Right kidney (tissue), 1 donor: ENCODE measurements at regions not wholly inside any gene's neighbourhood (a gene's known extent, or its start where the extent isn't known, plus 50 kb on each side); places are given as distances from the start of the nearest gene placed in this dataset.

Experiments used
- DNase-seq: peaks from one replicate; pipeline ENCODE4 v3.0.0-alpha.2; 2016

DNA sequence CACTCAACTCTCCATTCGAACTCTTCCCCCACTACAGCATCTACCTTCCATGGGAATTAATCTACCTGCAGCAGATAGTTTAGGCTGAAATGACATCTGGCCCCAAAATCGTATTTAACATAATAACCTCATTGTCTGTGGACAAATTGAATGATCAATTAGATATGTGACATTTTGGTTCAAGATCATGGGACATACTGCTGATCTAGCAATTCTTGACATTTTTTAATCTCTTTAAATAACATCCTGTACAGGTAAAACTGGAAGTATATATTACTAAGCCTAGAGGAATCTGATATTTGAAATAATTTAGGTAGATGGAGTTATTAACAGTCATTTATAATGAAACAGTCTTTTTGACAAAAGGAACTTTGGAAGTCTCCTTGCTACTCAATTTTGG is 702.5 kb downstream of the NLGN4X start:
- no peak for DNase-seq

GRCh38 chrX:5490786-5491563 is 737.7 kb downstream of the NLGN4X start:
- no peak for DNase-seq

- no peak for DNase-seq
Measured at GRCh38 chrX:5474282-5474681, 754.4 kb downstream of the NLGN4X start.

GRCh38 chrX:5458300-5458842 is 770.3 kb downstream of the NLGN4X start:
- no peak for DNase-seq

DNA sequence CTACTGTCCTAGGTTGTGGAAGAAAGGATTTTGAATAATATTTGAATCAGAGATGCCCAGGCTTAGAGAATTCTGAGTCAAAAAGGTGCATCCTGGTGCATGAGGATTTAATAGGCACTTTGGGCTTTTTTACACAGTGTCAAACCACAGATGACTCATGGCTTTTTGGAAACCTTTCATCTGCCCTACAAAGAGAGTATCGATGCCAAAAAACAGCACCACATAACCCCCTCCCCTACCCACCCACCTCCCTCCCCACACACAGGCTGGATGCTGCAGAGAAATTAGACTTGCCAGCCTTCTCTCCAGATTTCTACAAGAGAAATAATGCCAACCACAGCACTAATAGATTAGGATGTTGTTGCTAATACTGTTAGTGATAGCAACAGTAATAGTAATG is 779.3 kb downstream of the NLGN4X start:
- no peak for DNase-seq

DNA sequence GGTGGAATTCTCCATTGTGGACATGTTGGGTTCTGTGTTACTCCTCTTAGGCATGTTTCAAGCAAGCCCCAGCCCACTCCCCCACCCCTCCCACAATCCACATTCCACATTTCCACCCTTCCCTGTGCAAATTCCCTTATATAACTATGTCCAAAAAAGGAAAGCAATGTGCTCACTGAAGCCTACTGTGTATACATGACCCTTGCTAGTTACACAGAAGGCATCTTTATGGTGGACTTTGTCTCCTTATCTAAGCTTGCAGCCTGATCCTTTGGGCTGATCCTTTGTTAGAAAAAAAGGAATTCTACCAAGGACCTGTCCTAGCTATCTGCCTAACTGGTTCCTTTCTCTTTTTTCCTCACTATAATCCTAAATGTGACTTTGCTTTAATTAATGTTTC is 796.8 kb downstream of the NLGN4X start:
- DNase-seq: no peak

- no peak for DNase-seq
Measured at GRCh38 chrX:5425119-5425518, 803.5 kb downstream of the NLGN4X start.

DNA sequence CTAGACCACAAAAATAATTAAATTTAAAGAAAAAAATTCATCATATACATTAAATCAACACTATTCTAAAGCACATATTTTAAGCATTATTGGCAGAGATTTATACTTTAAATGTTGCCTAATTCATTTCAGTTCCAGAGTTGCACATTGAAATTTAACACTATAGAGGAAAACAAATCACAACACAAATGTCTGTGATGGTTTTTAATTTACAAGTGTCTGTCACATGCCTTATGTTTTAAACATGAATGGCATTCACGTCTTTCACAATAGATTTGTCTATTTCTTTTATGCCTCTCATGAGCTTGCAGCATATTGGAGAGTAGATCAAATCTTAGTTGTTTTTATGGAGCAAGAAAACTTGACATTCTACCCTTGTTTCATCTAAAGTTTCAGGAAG is 811.3 kb downstream of the NLGN4X start:
- DNase-seq: no peak

DNA sequence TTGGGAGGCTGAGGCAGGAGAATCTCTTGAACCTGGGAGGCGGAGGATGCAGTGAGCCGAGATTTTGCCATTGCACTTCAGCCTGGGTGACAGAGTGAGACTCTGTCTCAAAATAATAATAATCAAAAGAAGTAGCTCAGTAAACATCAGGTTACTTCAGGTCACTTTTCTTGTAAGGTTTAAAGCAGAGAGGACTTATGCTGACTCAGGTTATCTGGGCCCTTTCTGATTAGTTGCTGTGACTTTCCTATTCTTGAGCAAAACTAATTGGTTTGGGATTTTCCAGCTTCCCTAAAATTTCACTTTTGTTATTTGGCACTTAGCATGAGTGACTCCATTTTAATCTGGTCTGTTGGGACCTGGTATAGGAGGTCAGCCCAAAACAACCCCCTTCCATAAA is 812.9 kb downstream of the NLGN4X start:
- DNase-seq: no peak

DNA sequence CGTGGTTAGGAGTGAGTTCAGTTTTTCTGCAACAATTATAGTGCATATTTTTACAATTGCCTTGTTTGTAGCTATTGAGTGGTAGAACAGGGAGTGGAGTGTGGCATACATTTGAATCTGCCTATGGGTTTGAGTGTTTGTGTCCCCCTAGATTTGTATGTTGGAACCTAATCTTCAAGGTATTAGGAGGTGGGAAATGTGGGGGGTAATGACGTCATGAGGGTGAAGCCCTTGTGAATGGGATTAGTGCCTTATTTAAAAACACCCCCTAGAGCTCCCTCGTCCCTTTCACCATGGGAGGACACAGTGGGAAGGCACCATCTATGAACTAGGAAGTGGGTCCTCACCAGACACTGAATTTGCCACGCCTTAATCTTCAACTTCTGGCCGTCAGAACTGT is 819.6 kb downstream of the NLGN4X start:
- no peak for DNase-seq

DNA sequence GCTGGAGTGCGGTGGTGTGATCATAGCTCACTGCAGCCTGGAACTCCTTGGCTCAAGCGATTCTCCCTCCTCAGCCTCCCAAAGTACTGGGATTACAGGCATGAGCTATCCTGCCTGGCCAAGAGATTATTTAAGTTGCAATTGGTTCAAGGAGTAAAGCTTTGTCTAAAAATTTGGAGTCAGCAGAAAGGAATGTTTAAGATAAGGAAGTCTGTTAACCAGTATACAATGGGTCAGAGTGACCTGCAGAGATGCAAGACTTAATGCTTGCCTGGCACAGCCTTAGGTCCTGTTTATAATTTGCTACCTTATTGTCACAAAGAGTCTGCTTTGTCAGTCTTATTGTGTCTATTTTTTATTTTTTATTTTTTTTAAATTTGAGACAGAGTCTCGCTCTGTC is 826.2 kb downstream of the NLGN4X start:
- DNase-seq: no peak

DNA sequence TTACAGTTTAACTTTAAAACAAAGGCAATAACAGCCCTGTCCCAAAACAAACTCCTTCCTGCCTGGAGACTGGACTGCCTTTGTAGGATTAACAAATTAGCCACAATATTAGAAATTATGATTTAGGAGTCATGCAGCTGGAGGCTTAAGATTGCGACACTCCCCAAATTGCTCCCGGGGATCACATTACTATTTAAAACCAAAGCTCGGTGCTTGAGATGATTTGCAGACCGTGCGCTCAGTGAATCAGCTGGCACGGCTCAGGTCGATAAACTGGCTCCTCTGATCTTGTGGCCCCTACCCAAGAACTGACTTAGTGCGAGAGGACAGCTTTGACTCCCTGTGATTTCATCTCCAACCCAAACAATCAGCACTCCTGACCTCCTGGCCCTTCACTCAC is 829.3 kb downstream of the NLGN4X start:
- DNase-seq: no peak

GRCh38 chrX:5397409-5397808 is 831.3 kb downstream of the NLGN4X start:
- no peak for DNase-seq

DNA sequence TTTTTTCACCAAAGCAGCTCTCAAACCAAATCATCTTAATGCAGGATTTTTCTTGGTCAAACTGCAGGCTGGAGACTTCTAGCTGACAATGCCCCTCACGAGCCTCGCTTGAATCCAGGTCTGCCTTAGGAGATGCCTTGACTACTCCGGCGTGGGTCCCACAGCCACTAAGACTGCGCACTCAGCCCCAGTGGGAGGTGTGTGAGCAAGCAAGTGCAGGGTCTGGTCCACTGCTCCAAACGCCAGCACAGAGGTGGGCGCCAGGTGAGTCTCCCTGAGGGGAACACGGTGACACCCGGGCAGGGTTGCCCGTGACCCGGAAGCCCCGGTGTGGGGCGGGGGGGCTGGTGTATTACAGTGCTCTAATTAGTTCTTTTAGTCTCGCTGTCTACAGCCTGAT is 838.3 kb downstream of the NLGN4X start:
- DNase-seq: no peak

DNA sequence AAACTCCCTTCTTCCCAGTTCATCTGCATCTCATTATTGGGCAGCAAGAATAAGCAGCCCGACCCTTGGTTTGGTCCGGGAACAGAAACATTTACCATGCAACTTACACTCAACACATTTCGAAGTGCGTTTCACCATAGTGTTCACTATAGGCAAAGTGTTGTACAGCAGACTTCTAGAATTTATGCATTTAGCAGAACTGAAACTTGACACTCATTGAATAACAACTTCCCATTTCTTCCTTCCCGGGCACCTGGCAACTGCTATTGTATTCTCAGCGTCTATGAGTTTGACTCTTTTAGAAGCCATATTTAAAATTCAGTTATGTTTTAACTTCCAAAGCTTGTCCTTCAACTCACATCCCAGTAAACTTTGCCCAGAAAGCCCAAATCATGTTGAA is 840.6 kb downstream of the NLGN4X start:
- DNase-seq: no peak

GRCh38 chrX:5380426-5380825 is 848.2 kb downstream of the NLGN4X start:
- DNase-seq: no peak

- DNase-seq: no peak
Measured at GRCh38 chrX:5341902-5342301, 886.8 kb downstream of the NLGN4X start.

DNA sequence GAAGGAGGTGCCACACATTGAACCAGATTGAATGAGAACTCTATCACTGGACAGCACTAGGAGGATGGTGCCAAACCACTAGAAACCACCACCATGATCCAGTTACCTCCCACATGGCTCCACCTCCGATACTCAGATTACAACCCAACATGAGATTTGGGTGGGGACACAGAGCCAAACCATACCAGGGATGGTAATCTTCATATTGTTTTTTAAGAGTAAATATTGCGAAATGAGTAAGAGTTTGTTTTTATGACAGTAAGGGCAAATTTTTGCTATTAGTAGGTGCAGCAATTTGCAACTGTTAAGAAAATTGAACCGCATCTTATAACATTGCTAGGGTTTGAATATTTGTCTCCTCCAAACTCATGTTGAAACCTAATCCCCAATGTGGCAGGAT is 891.5 kb downstream of the NLGN4X start:
- no peak for DNase-seq

DNA sequence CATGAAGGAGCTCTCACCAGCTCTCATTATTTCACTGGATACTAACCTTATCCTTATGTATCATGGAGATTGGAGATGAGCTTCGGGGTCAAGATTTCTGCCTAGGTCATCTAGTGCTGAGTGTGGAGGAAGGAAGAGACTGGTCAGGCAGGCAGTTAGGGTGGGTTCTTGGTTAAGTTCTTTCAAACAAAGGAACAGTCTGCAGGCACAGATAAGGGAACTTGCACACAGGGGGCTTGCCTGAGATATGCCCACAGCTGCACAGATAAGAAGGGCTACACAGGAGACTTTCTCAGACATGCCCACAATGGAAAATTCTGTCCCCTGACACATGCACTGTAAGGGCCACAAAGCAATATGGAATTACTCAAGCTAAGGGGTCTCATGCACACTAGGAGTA is 904.1 kb downstream of the NLGN4X start:
- no peak for DNase-seq

- no peak for DNase-seq
Measured at GRCh38 chrX:5314148-5314547, 914.5 kb downstream of the NLGN4X start.

- DNase-seq: no peak
Measured at GRCh38 chrX:5307416-5307815, 921.3 kb downstream of the NLGN4X start.

DNA sequence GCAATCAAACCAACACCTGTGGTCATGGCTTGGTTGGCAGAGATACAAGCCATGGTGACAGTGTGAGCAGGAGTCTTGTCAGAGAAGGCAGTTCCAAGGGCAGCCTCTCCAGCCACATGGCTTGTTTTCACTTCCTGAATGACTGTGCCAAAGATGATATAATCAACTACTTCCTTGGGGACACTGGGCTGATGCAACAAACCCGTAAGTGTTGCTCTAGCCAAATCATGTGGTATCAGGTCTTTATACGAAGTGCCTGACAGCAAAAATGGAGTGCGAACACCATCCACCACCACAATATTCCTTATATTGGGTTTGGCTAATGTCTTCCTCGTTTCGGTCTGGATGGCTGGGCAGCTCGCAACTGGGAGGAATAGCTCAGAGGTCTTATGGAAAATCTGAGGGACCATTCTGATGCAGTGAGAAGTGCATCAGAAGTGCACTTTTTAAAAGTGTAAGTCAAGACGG is 922.0 kb downstream of the NLGN4X start:
- no peak for DNase-seq

DNA sequence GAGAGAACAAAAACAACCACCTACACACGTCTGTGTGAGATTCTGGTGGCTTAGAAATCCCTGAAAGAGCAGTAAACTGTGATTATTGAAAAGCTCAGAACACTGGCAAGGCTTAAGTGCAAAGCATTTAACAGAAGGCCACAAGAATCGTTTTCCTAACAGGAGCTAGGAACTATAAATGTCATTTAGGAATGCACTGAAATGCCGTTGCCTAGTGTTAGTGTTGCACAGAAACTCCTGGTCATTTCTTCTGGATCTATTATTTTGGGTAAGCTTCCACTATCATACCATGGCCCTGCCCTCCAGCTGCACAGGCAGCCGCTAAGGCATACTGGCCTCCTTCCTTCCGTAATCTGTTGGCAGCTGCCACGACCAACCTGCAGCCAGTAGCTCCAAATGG is 923.2 kb downstream of the NLGN4X start:
- DNase-seq: no peak

DNA sequence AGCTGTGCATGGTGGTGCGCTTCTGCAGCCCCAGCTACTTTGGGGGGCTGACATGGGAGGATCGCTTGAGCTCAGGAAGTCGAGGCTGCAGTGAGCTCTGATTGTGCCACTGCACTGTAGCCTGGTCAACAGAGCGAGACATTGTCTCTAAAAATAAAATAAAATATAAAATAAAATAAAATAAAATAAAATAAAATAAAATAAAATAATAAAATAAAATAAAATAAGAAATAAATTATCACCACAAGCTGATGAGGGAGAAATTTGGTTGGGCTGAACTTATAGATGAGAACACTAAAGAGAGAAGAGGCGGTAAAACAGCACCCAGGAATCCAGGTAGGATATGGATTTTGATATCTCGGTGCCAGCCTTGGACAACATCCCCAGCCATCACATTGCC is 933.7 kb downstream of the NLGN4X start:
- no peak for DNase-seq

DNA sequence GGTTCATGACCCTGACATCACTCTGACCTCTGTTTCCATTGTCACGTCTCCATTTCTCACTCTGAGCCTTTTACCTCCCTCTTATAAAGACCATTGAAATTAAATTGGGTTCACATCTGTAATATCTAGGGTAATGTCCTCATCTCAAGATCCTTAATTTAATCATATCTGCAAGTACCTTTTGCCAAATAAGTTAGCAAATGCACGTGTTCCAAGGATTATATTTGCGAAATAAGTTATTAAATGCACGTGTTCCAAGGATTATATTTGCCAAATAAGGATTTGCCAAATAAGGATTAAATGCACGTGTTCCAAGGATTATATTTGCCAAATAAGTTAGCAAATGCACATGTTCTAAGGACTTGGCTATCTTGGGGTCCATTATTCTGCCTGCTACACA is 938.0 kb downstream of the NLGN4X start:
- DNase-seq: no peak
